ENCODE measurements at regions not wholly inside any gene's neighbourhood (a gene's known extent, or its start where the extent isn't known, plus 50 kb on each side); places are given as distances from the start of the nearest gene placed in this dataset.
"Not testable (repeated sequence)": the region's sequence is repeated elsewhere in the genome, so short reads cannot be mapped to it uniquely, and the experiment has no call there.

GRCh38 chr11:109522116-109522755 is 100.2 kb downstream of the C11orf87 start:
- no peak overlapping the region for H3K27ac ChIP-seq
- TF ChIP-seq ZFX (IDR thresholded peaks at IDR 0.05) = no peak
- TF ChIP-seq, protein P1, sequence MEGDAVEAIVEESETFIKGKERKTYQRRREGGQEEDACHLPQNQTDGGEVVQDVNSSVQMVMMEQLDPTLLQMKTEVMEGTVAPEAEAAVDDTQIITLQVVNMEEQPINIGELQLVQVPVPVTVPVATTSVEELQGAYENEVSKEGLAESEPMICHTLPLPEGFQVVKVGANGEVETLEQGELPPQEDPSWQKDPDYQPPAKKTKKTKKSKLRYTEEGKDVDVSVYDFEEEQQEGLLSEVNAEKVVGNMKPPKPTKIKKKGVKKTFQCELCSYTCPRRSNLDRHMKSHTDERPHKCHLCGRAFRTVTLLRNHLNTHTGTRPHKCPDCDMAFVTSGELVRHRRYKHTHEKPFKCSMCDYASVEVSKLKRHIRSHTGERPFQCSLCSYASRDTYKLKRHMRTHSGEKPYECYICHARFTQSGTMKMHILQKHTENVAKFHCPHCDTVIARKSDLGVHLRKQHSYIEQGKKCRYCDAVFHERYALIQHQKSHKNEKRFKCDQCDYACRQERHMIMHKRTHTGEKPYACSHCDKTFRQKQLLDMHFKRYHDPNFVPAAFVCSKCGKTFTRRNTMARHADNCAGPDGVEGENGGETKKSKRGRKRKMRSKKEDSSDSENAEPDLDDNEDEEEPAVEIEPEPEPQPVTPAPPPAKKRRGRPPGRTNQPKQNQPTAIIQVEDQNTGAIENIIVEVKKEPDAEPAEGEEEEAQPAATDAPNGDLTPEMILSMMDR (conservative IDR thresholded peaks at IDR 0.05) = no peak

GRCh38 chr11:109525636-109526035 is 103.6 kb downstream of the C11orf87 start:
- not testable (repeated sequence) for H3K27ac ChIP-seq

- no peak overlapping the region for H3K27ac ChIP-seq
- TF ChIP-seq, protein P1 (conservative IDR thresholded peaks at IDR 0.05) = no peak
- TF ChIP-seq ZFX (IDR thresholded peaks at IDR 0.05) = no peak
These were observed 104.1 kb downstream of the C11orf87 start for GRCh38 chr11:109526061-109526460.

GRCh38 chr11:109526931-109527330 is 104.9 kb downstream of the C11orf87 start:
- no peak overlapping the region for H3K27ac ChIP-seq
- no peak for TF ChIP-seq ZFX (IDR thresholded peaks at IDR 0.05)
- TF ChIP-seq, protein P1 (conservative IDR thresholded peaks at IDR 0.05) = no peak

- no peak overlapping the region for H3K27ac ChIP-seq
- TF ChIP-seq, protein P1 (conservative IDR thresholded peaks at IDR 0.05) = no peak
- no peak for TF ChIP-seq ZFX (IDR thresholded peaks at IDR 0.05)
These were observed 105.5 kb downstream of the C11orf87 start for GRCh38 chr11:109527496-109527895.

DNA sequence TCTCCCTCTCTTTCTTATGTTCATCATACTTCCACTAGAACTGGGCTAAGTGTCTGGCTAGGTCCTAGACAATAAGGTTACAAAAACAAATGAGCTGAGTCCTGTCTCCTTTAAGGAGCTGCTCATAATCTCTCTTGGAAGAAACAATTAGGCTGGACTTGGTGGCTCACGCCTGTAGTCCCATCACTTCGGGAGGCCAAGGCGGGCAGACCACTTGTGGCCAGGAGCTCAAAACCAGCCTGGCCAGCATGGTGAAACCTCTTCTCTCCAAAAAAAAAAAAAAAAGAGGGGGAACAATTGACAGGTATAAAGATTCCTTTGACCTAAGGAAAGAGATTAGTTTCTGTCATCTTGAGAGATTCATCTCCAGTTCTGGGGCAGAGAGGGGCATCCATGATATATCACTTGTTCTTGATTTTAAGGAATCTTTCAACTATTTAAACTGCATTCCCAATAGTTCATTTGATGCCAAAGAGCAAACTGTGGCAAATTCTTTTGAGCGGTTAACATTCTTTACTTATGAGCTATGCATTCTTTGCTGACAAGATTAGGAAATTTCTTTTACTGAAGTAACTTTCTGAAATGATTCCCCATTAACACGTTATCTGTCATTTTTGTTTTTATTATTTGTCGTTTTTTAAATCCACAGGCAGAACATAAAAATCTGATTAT is 125.5 kb downstream of the C11orf87 start:
- TF ChIP-seq, protein P1 (conservative IDR thresholded peaks at IDR 0.05) = no peak
- TF ChIP-seq ZFX (IDR thresholded peaks at IDR 0.05) = no peak
- H3K27ac ChIP-seq = no peak overlapping the region

- TF ChIP-seq ZFX (IDR thresholded peaks at IDR 0.05) = no peak
- TF ChIP-seq, protein P1 (conservative IDR thresholded peaks at IDR 0.05) = no peak
- no peak overlapping the region for H3K27ac ChIP-seq
These were observed 130.4 kb downstream of the C11orf87 start for GRCh38 chr11:109552376-109552775.

GRCh38 chr11:109553284-109553683 is 131.3 kb downstream of the C11orf87 start:
- no peak overlapping the region for H3K27ac ChIP-seq
- no peak for TF ChIP-seq ZFX (IDR thresholded peaks at IDR 0.05)
- TF ChIP-seq, protein P1 (conservative IDR thresholded peaks at IDR 0.05) = no peak

Measured in C4-2B (cell line).